PC-3 (cell line): ENCODE measurements at regions not wholly inside any gene's neighbourhood (a gene's known extent, or its start where the extent isn't known, plus 50 kb on each side); places are given as distances from the start of the nearest gene placed in this dataset.
A peak's percentile ranks its signal among the peaks of the same experiment; 100 is the strongest.
"Not testable (repeated sequence)": the region's sequence is repeated elsewhere in the genome, so short reads cannot be mapped to it uniquely, and the experiment has no call there.

ENCODE experiments used
- ATAC-seq: fragments of 200-7000 bp; cut with Tn5 transposase; 2 replicates; pipeline ENCODE4 v1.9.1; 2020; ENCODE audit warnings: mild to moderate bottlenecking, moderate library complexity
- BruUV-seq: library from RNA; stranded (reverse); fragments of 400-500 nt; replicated peaks from 2 replicates; lab custom pipeline; 2021; lab: Mats Ljungman, UMichigan
- CTCF ChIA-PET: fragments of 300-600 bp; sonication (Branson Sonifier 250); formaldehyde crosslinking; loops from one replicate; lab custom pipeline; 2022; ENCODE audit warnings: antibody characterized with exemption; lab: Charles Lee
- POLR2A ChIA-PET: fragments of 300-600 bp; sonication (Branson Sonifier 250); formaldehyde crosslinking; loops from one replicate; lab custom pipeline; 2022; ENCODE audit warnings: antibody characterized with exemption; ENCODE audit not compliant: unreplicated experiment; lab: Charles Lee
- DNase-seq: peaks from one replicate; pipeline ENCODE4 v3.0.0-alpha.2; 2015
- H2AFZ ChIP-seq: fragments of 300-600 bp; sonication (generic); 2 replicates; pipeline ENCODE4 v1.6.0; 2016; ENCODE audit warnings: antibody characterized with exemption, low read length
- H3F3A ChIP-seq: fragments of 300-600 bp; sonication (generic); one replicate; pipeline ENCODE4 v1.6.0; 2017; ENCODE audit warnings: antibody characterized with exemption, low read length, control low read depth, mild to moderate bottlenecking; ENCODE audit not compliant: unreplicated experiment
- H3K27ac ChIP-seq: fragments of 300-600 bp; sonication (generic); 2 replicates; pipeline ENCODE4 v1.5.1; 2016; ENCODE audit warnings: mild to moderate bottlenecking, low read length
- H3K27me3 ChIP-seq: fragments of 300-600 bp; sonication (generic); 2 replicates; pipeline ENCODE4 v1.6.1; 2016; ENCODE audit warnings: low read length, mixed read lengths
- H3K36me3 ChIP-seq: fragments of 300-600 bp; sonication (generic); 2 replicates; pipeline ENCODE4 v1.6.1; 2016; ENCODE audit warnings: low read depth, mixed run types, low read length, mixed read lengths
- H3K4me1 ChIP-seq: fragments of 300-600 bp; sonication (generic); 2 replicates; pipeline ENCODE4 v1.5.1; 2016; ENCODE audit warnings: low read length; ENCODE audit not compliant: insufficient read depth
- H3K4me2 ChIP-seq: fragments of 300-600 bp; sonication (generic); 2 replicates; pipeline ENCODE4 v1.6.0; 2016; ENCODE audit warnings: low read length
- H3K4me3 ChIP-seq: fragments of 300-600 bp; sonication (generic); 2 replicates; pipeline ENCODE4 v1.5.1; 2016; ENCODE audit warnings: mild to moderate bottlenecking, low read length, mixed read lengths
- H3K79me2 ChIP-seq: fragments of 300-600 bp; sonication (generic); 2 replicates; pipeline ENCODE4 v1.6.1; 2017; ENCODE audit warnings: low read length, mixed read lengths
- H3K9ac ChIP-seq: fragments of 300-600 bp; sonication (generic); 2 replicates; pipeline ENCODE4 v1.6.0; 2016; ENCODE audit warnings: mild to moderate bottlenecking, low read length
- H3K9me2 ChIP-seq: fragments of 300-600 bp; sonication (generic); replicated peaks from 2 replicates; pipeline ENCODE4 v1.6.1; 2016; ENCODE audit warnings: mixed run types, low read length, mixed read lengths
- H3K9me3 ChIP-seq: fragments of 300-600 bp; sonication (generic); 2 replicates; pipeline ENCODE4 v1.6.1; 2016; ENCODE audit warnings: low read length, mixed read lengths
- H4K20me1 ChIP-seq: fragments of 300-600 bp; sonication (generic); 2 replicates; pipeline ENCODE4 v1.6.1; 2016; ENCODE audit warnings: low read length, mixed read lengths
- EZH2 ChIP-seq: fragments of 300-600 bp; sonication (generic); IDR thresholded peaks from one replicate; pipeline ENCODE4 v1.6.1; 2017; ENCODE audit warnings: antibody characterized with exemption, mild to moderate bottlenecking, low read length; ENCODE audit not compliant: unreplicated experiment
- EZH2phosphoT487 ChIP-seq: fragments of 300-600 bp; sonication (generic); IDR thresholded peaks from 2 replicates; pipeline ENCODE4 v1.6.1; 2018; ENCODE audit warnings: mild to moderate bottlenecking, antibody characterized with exemption, low read length, borderline replicate concordance
- intact Hi-C: fragments of 100-400 bp; cut with micrococcal nuclease; formaldehyde crosslinking; loops from 2 replicates; pipeline ENCODE4 v1.9.0; 2023
- TF ChIP-seq, protein P1 (sequence below): fragments of 300-600 bp; sonication (generic); conservative IDR thresholded peaks from 2 replicates; pipeline ENCODE4 v1.5.1; 2017; ENCODE audit warnings: antibody characterized with exemption, low read depth, mild to moderate bottlenecking, low read length

DNA sequence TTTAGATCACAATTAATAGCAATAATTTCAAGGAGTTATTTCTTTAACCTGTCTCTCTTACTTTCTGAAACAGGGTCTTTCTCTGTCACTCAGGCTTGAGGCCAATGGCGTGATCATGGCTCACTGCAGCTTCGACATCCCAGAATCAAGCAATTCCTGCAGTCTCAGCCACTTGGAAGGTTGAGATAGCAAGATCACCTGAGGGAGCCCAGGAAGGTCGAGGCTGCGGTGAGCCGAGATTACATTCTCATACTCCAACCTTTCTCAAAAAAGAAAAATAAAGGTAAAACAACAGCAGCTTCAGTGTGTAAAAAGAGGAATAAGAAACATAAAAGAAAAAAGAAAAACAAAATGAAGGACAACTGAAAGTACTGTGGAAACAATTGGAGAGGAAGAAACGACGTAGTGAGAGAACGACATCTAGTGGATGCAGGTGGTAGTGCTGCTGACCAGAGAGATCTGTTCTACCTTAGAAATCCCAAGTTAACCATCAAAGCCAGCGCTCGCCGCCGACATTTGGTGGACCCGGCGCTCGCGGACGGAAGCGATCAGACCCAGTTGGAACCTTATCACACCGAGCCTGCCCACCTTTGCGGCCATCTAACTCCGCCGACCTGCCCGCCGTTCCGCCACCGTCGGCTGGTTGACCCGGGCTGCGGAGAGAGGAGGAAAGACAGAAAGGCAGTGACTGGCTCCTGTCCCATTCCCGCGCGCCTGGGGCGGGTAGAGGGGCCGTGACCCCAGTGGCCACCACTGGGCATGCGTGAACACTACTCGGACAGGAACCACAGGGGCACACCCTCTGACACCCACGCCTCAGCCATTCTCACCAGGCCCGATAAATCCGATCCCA, 196.1 kb downstream of the ALG10 start:
- no peaks in the 10 kb centered on the region for H3K9me3 ChIP-seq
- H3K27me3 ChIP-seq: no peaks in the 10 kb centered on the region
- no peaks in the 10 kb centered on the region for H3K79me2 ChIP-seq
- H3K4me1 ChIP-seq: no peaks in the 10 kb centered on the region; the same call in 1 of the 2 replicates
- ATAC-seq (peak; percentile 89), DNase-seq (peak; percentile 89)
- peak overlapping the region; percentile 100 for H2AFZ ChIP-seq
- peak overlapping the region; percentile 67 for H3K9ac ChIP-seq
- H3F3A ChIP-seq: no peaks in the 10 kb centered on the region
- H3K27ac ChIP-seq: no peak overlapping the region
- TF ChIP-seq EZH2 (no peak), EZH2phosphoT487 (no peak)
- TF ChIP-seq, protein P1, sequence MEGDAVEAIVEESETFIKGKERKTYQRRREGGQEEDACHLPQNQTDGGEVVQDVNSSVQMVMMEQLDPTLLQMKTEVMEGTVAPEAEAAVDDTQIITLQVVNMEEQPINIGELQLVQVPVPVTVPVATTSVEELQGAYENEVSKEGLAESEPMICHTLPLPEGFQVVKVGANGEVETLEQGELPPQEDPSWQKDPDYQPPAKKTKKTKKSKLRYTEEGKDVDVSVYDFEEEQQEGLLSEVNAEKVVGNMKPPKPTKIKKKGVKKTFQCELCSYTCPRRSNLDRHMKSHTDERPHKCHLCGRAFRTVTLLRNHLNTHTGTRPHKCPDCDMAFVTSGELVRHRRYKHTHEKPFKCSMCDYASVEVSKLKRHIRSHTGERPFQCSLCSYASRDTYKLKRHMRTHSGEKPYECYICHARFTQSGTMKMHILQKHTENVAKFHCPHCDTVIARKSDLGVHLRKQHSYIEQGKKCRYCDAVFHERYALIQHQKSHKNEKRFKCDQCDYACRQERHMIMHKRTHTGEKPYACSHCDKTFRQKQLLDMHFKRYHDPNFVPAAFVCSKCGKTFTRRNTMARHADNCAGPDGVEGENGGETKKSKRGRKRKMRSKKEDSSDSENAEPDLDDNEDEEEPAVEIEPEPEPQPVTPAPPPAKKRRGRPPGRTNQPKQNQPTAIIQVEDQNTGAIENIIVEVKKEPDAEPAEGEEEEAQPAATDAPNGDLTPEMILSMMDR: peak; percentile 92
- H3K4me2 ChIP-seq: peak overlapping the region; percentile 99
- no peaks in the 10 kb centered on the region for H4K20me1 ChIP-seq
- intact Hi-C loops: loop anchor here (1.0 to 5.0 kb wide), 4 partner anchors 74 to 407 kb away; no protein-coding TSS in a partner anchor
- H3K9me2 ChIP-seq: no peaks in the 10 kb centered on the region
- H3K36me3 ChIP-seq: no peaks in the 10 kb centered on the region
- ChIA-PET CTCF (interaction anchor here (0.6 to 0.7 kb wide), 3 partner anchors 167 to 629 kb away, joined by 3 to 9 read pairs (median 3); no protein-coding TSS in a partner anchor), POLR2A (no interaction called here)
- TSS peak; percentile 63 for BruUV-seq
- peak overlapping the region; percentile 87 for H3K4me3 ChIP-seq

DNA sequence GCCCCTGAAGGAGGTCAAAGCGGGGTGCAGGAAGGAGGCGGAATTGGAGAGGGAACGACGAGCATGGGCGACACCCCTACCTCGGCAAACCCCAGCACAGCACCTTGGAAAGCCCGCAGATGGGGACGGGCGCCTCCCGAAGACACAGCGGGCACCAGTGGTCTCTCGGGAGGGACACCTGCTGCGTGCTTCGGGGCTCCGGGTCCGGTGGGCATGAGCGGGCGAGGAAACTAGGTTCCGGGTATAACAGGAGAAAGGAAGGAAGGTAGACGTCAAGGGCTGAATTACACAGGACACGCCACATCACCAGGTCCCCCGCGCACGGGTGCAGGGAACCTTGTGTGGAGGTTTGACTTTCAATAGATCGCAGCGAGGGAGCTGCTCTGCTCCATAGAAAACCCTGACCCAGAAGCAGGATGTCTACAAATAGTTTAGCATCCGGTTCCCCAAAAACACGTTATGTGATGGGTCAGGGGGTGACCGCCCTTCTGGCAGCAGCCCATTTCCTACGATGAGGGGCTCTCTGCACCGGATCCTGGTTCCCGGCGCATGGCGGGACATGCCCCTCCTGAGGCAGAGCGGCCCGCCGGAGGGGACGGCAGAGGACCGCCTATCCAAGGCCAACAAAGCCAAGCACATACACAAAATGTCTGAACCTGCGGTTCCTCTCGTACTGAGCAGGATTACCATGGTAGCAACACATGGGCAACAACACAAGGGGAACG, 196.9 kb downstream of the ALG10 start:
- no peaks in the 10 kb centered on the region for H3K9me3 ChIP-seq

DNA sequence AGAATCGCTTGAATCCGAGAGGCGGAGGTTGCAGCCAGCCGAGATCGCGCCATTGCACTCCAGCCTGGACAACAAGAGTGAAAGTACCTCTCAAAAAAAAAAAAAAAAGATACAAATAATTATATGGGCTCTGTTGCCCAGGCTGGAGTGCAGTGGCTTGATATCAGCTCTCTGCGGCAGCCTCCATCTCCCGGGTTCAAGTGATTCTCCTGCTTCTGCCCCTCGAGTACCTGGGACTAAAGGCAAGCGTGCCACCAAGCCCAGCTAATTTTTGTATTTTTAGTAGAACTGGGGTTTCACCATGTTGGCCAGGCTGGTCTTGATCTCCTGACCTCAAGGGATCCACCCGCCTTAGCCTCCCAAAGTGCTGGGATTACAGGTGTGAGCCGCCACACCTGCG, 197.8 kb downstream of the ALG10 start:
- not testable (repeated sequence) for H3K9me3 ChIP-seq

More for the DNA sequence above, 196.9 kb downstream of the ALG10 start:
- Histone ChIP-seq H3K36me3 (no peaks in the 10 kb centered on the region), H3K27ac (no peak overlapping the region), H3K4me3 (peak overlapping the region; percentile 87), H3K9me2 (no peaks in the 10 kb centered on the region), H3K4me2 (peak overlapping the region; percentile 99), H4K20me1 (no peaks in the 10 kb centered on the region), H3K4me1 (no peaks in the 10 kb centered on the region; the same call in 1 of the 2 replicates), H3K27me3 (no peaks in the 10 kb centered on the region), H3F3A (no peaks in the 10 kb centered on the region), H3K9ac (peak overlapping the region; percentile 67), H3K79me2 (no peaks in the 10 kb centered on the region), H2AFZ (peak overlapping the region; percentile 100)
- intact Hi-C loops: loop anchor here (5.0 kb wide), 1 partner anchor 73 kb away; no protein-coding TSS in a partner anchor
- no peak for DNase-seq
- ChIA-PET CTCF (no interaction called here), POLR2A (no interaction called here)
- ATAC-seq: peak; percentile 34
- BruUV-seq: TSS peak; percentile 75
- TF ChIP-seq EZH2: no peak
- no peak for TF ChIP-seq EZH2phosphoT487
- TF ChIP-seq, protein P1: no peak

More for the DNA sequence above, 197.8 kb downstream of the ALG10 start:
- H3K27ac ChIP-seq, H4K20me1 ChIP-seq, DNase-seq, H3K4me1 ChIP-seq, H3K9ac ChIP-seq, POLR2A ChIA-PET, H3K4me3 ChIP-seq, H3K9me2 ChIP-seq, H3K79me2 ChIP-seq, H3F3A ChIP-seq, H3K4me2 ChIP-seq, ATAC-seq, H3K27me3 ChIP-seq, intact Hi-C loops, H2AFZ ChIP-seq, H3K36me3 ChIP-seq, BruUV-seq: not testable (repeated sequence)
- CTCF ChIA-PET: interaction anchor here (0.6 kb wide), 1 partner anchor 17 kb away, joined by 3 read pairs; no protein-coding TSS in a partner anchor
